ENCODE measurements at regions not wholly inside any gene's neighbourhood (a gene's known extent, or its start where the extent isn't known, plus 50 kb on each side); places are given as distances from the start of the nearest gene placed in this dataset.

DNA sequence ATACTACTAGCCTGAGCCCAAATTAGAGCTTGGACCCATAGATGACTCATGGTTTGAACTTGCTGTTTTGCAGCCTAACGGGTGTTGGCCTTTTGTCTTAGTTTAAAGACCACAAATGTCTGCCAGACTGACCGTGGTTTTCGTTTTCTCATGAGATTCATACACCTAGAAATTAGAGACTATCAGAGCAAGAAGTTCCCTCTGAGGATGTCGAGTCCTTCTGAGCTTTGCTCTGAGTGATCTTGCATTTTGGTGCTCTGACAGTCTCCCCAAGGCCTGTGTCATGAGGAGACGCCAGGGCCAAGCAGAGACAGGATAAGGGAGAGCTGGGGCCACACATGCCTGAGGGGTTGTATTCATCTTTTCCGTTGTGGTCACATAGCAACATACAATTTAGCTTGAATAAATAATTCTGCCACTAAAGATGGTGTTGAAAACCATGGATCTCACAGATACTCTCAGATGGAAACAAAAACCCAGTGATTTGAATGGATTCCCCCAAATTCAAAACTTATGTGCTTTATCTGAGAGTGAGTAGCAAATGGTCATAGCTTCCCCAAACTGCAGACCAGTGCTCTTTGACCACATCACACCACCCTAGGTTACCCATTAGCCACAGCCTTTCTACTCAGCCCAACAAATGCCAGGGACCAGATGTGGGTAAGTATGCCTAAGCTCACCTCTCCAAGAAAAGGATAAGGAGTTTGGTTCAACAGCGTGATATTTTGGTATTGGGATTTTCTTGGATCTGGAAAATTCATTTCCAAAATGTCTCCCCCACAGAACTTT, 762.0 kb upstream of the IGFBP3 start:
- no peak for TF ChIP-seq BHLHE40 (IDR thresholded peaks at IDR 0.05; ENCODE audit: borderline replicate concordance)
- TF ChIP-seq NFRKB (IDR thresholded peaks at IDR 0.05): no peak
- TF ChIP-seq ELF4 (IDR thresholded peaks at IDR 0.05): no peak
- no peak for TF ChIP-seq FOXM1 (IDR thresholded peaks at IDR 0.05; ENCODE audit: borderline replicate concordance)
- TF ChIP-seq, protein P1, sequence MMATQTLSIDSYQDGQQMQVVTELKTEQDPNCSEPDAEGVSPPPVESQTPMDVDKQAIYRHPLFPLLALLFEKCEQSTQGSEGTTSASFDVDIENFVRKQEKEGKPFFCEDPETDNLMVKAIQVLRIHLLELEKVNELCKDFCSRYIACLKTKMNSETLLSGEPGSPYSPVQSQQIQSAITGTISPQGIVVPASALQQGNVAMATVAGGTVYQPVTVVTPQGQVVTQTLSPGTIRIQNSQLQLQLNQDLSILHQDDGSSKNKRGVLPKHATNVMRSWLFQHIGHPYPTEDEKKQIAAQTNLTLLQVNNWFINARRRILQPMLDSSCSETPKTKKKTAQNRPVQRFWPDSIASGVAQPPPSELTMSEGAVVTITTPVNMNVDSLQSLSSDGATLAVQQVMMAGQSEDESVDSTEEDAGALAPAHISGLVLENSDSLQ (IDR thresholded peaks at IDR 0.05): no peak
- TF ChIP-seq ARNT (IDR thresholded peaks at IDR 0.05): no peak
- no peak for TF ChIP-seq HDGF (IDR thresholded peaks at IDR 0.05; ENCODE audit: borderline replicate concordance)
- no peak for TF ChIP-seq L3MBTL2 (conservative IDR thresholded peaks at IDR 0.05)
- no peak for TF ChIP-seq TARDBP (IDR thresholded peaks at IDR 0.05)
- TF ChIP-seq FOXA1 (IDR thresholded peaks at IDR 0.05): no peak
- TF ChIP-seq ZNF384 (IDR thresholded peaks at IDR 0.05): no peak

All from HEK293T (cell line).